ENCODE measurements at regions not wholly inside any gene's neighbourhood (a gene's known extent, or its start where the extent isn't known, plus 50 kb on each side); places are given as distances from the start of the nearest gene placed in this dataset.
A peak's percentile ranks its signal among the peaks of the same experiment; 100 is the strongest.

DNA sequence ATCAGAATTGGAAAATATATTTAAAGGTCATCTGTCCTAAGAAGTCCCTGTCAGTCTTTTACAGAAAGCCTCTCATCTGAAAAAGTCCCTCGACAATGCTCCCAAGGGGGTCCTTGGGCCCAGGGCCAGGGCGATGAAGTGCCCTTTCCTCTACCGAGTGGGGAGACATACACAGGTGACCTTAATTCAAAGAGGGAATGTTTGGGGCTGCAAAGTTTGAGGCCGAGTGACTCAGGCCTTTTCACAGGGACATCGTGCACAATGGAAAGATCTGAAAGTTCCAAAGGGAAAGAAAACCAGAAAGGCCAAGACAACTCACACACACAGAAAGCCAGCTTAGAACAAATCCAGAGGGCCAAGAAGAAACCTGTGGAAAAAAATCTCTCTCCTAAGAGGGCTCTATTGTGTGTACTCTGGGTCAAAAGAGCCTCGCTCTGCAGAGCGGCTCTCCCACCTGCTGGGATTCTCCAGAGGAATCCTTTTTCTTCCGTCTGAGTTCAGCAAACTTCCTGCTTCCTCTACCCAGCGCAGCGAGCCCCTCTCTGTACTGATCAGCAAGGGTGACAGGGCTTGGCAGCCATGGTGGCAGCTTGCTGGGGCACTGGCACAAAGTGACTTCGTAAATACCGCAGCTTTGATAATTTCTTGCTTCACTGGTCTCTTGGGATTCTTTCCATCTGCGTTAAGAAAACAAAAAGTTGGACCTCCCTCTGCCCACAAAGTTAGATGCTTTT is 259.1 kb downstream of the OPA1 start:
- DNase-seq = no peak

DNA sequence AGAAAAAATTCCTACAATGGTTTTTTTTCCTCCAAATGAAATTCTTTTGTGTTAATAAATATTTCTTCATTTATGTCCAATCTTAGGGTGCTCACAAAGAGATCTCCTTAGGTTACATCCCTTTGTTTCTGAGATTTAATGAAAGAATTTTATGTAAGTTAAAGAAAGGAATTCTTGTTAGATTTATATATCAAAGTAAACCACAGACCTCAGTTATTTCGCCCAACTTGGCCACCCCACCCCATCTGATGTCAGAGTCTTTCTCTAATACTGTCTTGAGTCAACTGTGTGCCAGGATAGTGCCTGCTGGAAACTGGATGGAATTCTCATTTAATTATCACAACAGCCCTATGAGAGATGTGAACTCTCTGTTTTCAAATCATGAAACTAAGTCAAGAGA is 259.9 kb downstream of the OPA1 start:
- no peak for DNase-seq

DNA sequence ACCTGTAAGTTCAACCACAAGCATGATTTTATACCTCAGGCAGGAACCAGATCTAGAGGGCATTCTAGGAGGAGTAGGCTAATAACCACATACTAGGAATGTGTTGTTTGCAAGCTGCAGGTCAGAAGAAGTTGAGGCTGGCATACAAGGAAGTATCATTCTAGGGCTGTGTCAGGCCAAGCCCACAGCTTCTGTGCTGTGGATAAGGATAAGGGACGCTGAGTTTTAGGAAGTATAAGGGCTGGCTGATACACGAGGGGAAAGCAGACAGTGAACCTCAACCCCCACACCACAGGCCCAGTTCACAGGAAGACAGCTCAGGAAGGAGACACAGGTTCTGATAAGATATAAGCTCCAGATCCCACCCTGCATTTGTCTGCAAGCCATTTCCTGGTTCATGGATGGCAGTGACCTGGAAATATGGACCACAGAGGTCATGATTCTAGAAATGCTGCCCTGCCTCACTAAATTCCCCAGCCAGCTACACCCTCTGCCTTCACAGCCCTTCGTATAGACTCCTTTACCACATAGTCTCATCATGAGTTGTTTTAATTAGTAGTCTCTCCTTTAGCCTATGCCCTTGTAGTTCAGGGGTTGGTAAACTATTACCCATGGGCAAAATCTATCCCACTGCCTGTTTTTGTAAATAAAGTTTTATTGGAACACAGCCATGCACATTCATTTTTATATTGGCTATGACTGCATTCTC is 260.7 kb downstream of the OPA1 start:
- DNase-seq = no peak

DNA sequence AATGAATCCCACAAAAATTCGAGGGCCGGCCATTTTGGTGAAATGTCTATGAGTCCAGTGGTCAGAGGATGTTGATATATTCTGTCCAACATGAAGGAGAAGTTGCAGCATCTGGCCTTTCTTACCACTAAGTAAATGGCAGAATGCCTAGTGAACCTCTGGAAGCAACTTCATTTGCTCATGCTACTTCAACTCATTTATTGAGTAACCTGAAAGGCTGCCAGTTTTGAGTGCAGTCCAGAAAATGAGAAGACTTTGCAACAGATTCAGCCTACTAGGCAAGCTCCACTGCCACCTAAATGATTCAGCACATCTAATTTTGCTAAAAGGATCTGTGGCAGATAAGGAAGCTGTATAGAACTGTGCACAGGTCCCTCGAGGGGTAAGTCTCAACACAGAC is 265.0 kb downstream of the OPA1 start:
- no peak for DNase-seq

DNA sequence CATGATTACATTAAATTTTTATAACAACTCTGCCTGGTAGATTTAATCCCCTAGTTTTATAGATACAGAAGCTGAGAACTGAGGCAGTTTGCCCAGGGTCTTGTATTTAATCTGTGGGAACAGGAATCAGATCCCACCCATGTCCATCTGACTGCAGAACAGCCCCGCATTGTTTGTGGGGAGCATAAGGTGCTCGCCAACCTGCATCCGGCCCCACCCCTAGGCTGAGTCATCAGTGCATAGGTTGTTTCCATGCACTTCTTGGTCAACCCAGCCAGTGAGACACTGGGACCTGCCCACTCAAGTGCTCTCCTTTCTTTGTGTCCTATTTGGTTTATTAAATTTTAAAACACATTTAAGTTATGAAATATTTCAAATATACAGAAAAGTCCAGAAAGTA is 266.2 kb downstream of the OPA1 start:
- DNase-seq = no peak

DNA sequence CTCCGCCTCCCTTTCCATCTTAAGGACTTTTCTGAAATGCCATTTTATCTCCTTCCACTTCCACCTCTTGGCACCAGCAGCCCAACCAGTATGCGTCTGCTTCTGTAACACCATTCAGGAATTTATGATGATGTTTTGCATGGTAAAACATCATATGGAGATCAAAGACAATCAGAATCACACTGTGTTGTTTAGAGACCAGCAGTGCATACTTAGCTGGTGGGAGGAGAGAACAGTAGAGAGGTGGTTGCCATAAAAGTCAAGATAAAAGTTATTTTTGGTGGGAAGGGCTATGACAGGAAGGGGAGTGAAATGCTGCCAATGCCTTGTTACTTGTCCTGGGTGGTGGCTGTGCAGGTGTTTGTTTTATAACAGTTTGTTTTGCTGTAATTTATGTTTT is 268.0 kb downstream of the OPA1 start:
- no peak for DNase-seq

DNA sequence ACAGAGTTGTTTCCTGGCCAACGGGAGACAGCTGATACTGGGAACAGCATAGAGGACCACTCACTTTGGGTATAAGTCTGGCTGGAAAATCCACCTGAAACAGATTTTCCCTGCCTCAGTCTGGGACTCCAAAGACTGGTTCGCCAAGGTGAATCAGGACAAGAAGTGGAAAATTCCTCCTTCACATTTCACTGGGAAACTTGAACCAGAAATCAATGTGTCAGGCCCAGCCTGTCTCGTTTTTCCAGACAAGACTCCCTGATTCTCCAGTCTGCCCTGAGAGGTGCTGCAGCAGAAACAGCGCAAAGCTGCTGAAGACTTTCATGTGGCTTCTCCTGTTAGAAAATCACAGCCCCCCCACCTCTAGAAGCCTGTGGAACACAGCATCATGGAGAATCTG is 269.8 kb downstream of the OPA1 start:
- DNase-seq = peak; percentile 73

DNA sequence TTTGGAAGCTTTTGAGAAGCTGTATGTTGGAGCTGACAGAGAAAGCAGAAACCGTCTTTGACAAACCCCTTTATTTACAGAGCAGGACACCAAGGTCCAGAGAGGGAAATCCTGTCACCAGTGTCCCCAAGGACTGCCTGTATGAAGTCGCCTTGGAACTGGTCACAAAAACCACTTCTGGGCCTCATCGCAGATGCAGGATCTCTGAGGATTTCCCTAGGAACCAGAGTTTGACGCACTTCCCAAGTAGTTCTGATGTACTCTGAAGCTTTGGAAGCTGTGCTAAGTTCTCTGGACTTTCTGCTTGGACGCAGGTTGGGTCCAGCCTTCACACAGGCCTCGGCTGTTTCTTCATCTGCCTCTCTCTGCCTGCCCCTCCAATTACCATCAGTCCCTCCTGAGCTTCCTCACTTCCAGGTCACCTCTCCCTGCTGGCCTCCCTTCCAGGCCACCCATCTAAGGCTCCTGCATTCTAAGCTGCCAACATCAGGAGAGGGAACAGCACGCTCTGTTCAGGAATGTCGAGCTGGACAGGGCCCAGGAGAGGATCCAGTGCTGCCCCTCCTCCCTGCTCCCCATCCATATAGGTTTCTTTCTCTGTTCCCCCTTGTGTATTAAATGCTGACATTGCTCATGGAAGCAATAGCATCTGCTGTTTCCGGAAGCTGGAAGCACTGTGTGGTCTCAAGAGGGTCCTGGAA is 270.8 kb downstream of the OPA1 start:
- no peak for DNase-seq

DNA sequence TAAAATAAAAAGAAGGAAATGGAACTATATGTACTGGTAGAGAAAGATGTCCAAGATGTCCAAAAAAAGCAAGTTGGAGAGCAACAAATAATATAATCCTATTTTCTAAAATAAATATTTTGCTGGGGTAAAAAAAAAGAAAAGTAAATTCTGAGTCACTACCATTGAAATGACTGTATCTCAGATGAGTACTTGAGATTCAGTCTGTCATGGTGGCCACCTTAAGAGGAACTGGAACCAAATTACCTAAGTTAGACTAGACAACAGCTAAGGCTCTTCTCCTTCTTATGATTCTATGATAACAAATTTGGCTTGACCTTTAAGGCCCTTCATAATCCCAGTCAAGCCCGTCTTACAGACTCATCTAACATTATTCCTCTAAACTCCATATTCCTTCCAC is 270.6 kb upstream of the HES1 start:
- no peak for DNase-seq

DNA sequence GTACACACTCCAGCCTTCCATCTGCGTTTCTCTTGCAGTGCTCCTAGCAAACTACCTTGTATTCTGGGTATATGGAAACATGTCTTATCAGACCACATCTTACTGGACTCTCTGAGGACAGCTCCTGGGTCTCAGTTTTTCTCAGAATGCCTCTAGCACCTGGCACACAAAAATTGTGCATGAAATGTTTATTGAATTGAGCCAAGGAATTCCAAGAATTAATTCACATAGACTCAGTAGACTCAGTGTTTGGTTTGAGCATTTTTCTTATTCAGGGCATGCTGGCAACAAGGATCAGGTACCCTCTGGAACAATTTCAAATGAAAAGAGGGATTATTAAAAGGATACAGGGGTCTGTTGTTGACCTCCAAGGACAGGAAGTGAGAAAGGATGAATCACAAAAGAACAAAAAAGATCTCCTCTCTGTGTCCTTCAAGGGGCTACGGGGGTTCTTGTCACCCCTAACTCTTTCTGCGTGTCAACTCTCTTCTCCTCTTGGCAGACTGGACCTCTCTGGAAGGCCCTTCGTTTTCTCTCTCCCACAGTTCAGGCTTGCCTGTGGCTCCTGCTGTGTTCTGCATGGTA is 270.0 kb upstream of the HES1 start:
- DNase-seq = no peak

DNA sequence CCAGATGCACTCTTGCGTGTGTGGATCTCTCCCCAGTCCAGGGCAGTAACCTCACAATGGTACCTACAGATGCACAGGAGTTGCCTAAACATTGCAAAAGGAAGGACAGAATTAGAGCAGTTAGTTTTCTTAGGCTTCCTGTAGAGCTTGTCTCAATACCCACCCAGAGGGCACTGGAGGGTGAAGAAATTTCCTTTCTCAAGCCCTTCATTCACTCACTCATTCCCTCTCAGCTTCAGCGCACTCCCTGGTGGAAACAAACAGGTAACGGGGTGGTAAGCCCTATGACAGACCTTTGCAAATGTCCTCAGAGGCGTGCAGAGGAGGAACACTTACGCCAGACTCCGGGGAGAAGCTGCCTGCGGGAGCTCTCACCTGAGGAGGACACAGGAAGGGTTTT is 267.4 kb upstream of the HES1 start:
- DNase-seq = no peak

DNA sequence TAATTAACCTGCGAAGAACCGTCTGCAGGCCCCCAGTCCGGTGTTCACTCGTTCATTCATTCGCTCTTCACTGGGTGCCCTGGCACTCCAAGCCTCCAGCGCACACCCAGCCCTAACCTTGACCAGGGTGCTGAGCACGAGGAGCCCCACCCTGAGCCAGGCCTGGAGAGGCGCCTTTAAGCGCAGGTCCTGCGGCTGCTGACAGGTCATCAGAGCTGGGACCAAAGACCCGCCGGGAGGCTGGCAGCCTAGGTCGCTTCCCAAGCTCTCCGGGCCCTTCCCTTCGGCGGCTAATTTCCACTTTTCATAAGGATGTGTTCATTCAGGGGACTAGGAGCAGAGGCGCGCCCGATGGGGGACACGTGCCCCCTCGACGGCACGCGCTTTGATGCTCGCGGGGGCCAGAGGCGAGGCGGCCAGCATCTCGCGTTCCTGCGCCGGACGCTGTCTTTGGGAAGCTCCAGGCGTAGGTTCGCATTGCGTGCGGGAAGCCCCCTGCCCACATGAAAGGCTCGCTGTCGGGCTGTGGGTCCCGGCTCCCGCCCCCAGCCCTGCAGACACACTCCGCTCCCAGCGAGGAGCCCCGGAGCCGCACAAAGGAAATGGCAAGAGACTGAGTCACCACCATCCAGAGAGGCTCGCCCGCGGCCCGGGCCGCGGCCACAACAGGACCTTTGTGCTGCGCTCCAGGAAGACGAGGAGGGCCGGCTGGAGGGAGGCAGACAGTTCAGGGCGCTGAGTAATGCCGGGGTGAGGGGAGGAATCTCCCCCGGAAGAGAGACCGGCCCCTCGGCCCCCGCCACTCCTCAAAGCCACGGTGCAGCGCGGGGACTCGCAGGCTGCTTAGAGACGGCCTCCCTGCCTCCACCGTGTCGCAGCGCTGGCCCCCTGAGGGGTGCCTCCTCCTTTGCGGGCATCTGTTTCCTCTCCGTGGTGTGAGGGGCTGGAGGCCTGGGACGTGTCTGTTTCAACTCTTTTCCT is 266.4 kb upstream of the HES1 start:
- DNase-seq = peak; percentile 100

DNA sequence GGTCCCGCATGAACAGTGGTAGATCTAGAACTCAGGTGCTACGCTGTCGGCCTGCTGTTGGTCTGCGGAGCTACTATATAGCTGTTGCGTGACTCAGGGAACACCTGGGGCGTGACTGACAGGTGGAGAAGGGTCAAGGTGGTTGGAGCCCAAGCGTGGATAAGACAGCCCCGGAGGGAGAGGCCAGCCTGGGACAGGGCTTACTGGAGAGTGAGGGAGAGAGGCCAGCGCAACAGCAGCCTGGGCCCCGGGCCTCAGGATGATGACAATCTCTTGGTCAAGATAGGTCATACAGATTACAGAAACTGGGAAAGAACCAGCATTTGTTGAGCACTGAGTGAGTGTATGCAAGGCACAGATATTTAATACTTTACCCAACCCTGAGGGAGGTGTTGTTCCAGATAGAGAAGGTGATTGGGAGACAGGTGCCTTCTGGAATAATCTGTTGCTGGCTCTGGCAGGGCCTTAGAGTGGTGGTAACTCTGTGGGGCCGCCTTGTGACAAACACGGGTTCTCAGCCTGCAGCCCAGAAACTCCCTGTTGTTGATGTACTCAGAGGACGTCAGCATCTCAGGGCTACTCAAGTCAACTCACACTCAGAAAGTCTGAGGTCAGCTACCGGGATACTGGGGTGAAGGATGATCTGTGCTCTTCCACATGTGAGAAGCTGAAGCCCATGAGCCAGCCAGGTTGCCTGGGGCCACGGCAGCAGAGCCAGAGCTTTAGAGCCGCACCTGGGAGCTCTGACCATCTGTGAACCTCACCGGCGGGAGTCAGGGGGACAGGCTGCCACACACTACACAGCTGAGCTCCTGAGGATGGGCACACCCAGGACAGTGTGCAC is 265.4 kb upstream of the HES1 start:
- DNase-seq = peak; percentile 82

DNA sequence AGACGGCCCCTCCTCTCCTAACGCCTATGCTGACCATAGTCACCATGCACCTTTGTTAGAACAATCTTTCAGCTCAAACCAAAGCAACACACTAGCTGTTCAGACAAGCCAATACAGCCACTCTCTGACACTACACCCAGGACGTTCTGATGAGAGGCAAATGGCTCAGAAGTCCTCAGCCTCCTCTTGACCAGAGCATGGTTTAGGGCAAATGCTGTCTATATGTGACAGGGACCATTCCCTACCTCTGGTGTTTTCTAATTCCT is 264.8 kb upstream of the HES1 start:
- DNase-seq = no peak

DNA sequence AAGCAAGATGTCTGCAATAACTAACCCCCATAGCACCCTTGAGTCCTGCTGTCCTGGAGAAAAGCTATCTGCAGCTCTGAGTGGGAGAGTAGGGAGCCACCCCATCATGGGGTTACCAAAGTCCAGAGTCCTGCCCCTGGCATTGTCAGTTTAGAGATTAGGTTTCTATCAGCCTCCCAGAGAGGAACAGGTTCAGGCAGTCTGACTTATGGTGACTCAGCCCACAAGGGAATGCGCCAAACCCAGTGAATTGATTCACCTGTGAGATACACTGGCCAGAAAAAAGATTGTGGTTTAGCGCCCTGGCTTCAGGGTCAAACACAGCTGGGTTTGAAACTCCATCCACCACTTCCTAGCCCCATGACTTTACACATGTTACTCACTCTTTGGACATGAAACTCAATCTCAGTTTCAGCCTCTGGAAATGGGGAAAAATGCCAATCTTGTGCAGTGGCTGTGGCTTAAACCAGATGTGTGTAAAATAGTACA is 263.6 kb upstream of the HES1 start:
- DNase-seq = peak; percentile 97

DNA sequence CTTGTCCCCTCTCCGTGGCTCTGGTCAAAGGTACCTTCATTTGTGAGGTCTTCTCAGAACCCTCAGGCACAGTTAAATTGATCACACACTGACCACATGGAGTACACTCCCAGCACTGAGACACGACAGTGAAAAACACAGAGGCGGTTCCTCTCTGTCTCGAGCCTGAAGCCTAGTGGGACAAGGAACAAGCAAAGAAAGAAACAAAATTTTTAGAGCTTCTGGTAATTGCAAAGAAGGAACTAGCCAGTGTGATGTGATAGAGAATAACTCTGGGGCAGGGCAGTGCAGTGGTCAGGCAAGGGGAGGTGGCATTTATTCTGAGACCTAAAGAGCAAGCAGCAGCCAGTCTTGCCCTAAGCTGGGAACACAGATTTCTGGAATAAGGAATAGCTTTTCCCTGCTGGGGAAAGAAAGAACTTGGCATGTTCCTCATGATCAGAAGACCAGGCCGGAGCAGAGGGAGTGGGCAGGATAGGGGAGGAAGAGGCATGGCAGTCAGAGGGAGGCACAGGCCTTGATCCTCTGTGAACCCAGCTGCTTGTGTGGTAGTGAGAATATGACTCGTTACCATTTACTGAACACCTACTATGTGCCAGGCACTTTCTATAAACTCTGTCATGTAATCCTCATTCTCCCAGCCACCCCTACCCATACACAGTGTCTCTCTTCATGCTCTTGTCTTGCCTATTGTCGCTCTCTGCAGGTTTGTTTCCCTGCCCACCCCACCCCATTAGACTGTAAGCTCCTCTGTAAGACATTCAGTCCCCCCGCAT is 262.3 kb upstream of the HES1 start:
- DNase-seq = no peak

DNA sequence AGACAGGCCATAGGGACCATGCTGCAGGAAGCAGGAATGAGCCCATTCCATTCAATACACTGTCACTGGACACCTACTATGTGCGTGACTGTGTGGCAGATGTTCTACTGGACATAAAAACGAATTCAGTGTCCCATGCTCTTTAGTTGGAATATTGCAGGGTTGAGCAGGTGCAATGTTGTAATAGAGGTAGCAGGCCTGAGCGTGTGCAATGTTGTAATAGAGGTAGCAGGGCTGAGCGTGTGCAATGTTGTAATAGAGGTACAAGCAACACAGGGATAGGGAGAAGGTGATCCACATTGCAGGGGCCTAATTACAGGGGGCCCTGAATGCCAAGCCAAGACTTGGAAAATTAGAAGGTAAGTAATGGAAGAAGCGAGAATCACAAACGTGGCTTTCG is 261.4 kb upstream of the HES1 start:
- DNase-seq = no peak

DNA sequence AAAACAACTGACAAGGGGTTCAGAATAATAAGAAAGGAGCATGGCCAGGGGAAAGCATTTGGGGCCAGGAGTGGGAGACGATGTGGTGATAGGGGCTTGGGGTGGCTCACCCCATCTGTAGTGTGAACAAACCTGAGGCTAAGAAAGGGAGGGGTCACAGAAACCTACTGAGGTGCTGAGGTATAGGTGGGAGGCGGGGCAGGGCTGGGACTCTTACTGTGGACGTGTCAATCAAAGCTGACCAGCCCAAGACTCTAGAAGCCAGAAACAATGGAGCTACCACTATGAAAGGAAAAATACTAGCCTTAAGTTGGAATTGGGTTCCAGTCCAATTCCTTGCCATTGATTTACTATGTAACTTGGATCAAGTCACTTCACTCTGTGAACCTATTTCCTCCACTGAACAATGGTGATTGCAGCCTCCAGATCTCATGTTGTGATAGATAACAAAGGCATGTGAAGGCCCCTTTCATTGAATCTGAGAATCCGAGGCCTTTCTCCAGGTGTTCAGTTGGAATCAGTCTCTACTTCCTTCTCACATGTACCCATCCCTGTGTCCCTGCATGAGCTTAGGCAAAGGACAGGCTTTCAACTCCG is 260.9 kb upstream of the HES1 start:
- DNase-seq = no peak

DNA sequence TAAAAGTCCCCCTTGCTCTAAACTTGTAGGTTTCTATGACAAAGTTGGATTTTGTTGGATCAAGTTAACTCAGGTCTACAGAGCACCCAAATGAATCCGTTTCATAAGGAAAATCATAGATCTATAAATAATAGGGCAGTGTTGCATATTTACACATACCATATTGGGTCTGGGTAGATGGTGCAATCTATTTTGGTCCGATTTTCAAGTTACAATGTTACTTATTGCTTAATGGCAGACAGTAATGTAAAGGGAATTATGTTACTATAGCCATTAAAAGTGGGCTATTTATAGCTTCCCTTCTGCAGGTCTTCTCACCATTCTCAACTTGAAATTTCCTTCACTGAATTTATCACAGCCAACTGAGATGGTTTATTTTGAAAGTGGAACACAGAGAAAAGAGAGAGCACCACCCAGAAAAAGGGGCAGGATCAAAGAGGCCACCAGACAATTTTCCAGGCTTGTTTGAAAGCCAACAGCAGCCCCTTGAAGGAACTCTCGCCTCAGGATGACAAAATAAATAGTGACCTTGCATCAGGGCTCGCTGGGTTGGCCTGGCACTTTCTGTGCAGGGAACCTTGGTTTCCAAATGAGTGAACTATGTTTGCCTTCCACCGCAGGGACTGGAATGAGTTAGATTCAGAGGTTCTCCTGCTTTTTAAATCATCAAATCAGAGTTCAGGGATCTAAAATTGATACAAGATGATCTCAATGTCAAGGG is 260.2 kb upstream of the HES1 start:
- no peak for DNase-seq
